ENCODE measurements at regions not wholly inside any gene's neighbourhood (a gene's known extent, or its start where the extent isn't known, plus 50 kb on each side); places are given as distances from the start of the nearest gene placed in this dataset.
"Not testable (repeated sequence)": the region's sequence is repeated elsewhere in the genome, so short reads cannot be mapped to it uniquely, and the experiment has no call there.

GRCh38 chr2:14072338-14072737 is 560.2 kb upstream of the LRATD1 start:
- H3K36me3 Mint-ChIP-seq: no peaks in the 10 kb centered on the region
- ATAC-seq (ENCODE audit: low read depth): no peak
- no peaks in the 10 kb centered on the region for H3K9me3 Mint-ChIP-seq
- no peaks in the 10 kb centered on the region for H3K4me1 Mint-ChIP-seq
- POLR2A ChIA-PET: no interaction called here
- no peak overlapping the region for H3K4me3 Mint-ChIP-seq
- no peak overlapping the region for H3K27ac Mint-ChIP-seq
- no peaks in the 10 kb centered on the region for H3K27me3 Mint-ChIP-seq
- DNase-seq: no peak

DNA sequence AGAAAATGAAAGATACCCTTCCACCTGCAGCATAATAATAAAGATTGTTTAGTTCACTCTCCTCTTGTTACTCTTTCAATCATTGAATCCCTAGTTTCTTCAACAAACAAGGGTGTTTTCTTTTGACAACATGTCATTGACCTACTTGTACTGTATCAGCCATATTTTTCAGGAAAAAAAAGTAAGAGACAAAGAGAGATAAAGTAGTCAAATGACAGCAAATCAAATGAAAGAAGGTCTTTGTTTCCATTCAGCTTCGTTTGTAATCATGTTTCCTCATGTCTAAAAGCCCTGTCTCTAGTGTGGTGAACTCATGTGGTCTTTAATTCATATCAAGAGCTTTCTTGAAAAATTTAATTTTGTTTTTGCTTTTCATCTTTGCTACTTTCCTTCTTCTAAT is 557.8 kb upstream of the LRATD1 start:
- Mint-ChIP-seq H3K27me3 (no peaks in the 10 kb centered on the region), H3K9me3 (no peaks in the 10 kb centered on the region), H3K36me3 (no peaks in the 10 kb centered on the region), H3K4me1 (no peaks in the 10 kb centered on the region), H3K4me3 (no peak overlapping the region), H3K27ac (no peak overlapping the region)
- no peak for DNase-seq
- POLR2A ChIA-PET: no interaction called here
- ATAC-seq (ENCODE audit: low read depth): no peak

DNA sequence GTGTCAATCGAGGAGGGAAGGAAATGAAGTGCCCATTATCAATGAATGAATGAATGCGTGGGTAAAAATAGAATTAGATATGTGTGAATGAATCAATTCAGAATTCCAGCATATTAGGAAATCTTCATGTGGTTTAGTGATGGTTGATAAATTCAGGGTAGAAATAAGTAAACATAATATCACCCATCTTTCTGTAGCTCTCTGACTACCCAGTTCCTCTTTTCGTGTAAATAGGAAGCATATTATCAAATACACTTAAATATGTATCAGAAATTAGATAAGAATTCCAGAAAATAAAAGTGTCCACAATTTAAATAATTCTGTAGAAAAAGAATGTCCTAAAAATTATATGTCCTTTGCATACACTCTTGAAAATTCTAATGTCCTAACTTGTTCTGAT is 552.9 kb upstream of the LRATD1 start:
- H3K36me3 Mint-ChIP-seq: no peaks in the 10 kb centered on the region
- H3K4me3 Mint-ChIP-seq: no peak overlapping the region
- H3K9me3 Mint-ChIP-seq: no peaks in the 10 kb centered on the region
- H3K4me1 Mint-ChIP-seq: no peaks in the 10 kb centered on the region
- DNase-seq (no peak), ATAC-seq (ENCODE audit: low read depth) (no peak)
- no peaks in the 10 kb centered on the region for H3K27me3 Mint-ChIP-seq
- POLR2A ChIA-PET: no interaction called here
- no peak overlapping the region for H3K27ac Mint-ChIP-seq

- Mint-ChIP-seq H3K4me1 (no peaks in the 10 kb centered on the region), H3K27me3 (no peaks in the 10 kb centered on the region), H3K9me3 (peaks cover 3% of the 10 kb centered on the region), H3K36me3 (no peaks in the 10 kb centered on the region), H3K27ac (no peak overlapping the region), H3K4me3 (no peak overlapping the region)
- DNase-seq (no peak), ATAC-seq (ENCODE audit: low read depth) (no peak)
- POLR2A ChIA-PET: no interaction called here
Observed at GRCh38 chr2:14081521-14081920, 551.0 kb upstream of the LRATD1 start.

DNA sequence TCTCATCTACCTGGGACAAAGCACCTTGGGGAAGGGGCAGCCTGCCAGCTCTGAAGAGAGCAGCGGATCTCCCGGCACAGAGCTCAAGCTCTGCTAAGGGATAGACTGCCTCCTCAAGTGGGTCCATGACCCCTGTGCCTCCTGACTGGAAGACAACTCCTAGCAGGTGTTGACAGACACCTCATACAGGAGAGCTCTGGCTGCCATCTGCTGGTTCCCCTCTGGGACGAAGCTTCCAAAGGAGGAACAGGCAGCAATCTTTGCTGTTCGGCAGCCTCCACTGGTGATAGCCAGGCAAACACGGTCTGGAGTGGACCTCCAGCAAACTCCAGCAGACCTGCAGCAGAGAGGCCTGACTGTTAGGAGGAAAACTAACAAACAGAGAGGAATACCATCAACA is 549.9 kb upstream of the LRATD1 start:
- Mint-ChIP-seq H3K9me3 (peaks cover 3% of the 10 kb centered on the region), H3K4me3 (no peak overlapping the region), H3K27me3 (no peaks in the 10 kb centered on the region), H3K36me3 (no peaks in the 10 kb centered on the region), H3K27ac (no peak overlapping the region), H3K4me1 (no peaks in the 10 kb centered on the region)
- POLR2A ChIA-PET: no interaction called here
- ATAC-seq (ENCODE audit: low read depth) (no peak), DNase-seq (no peak)

GRCh38 chr2:14094592-14094991 is 537.9 kb upstream of the LRATD1 start:
- no peaks in the 10 kb centered on the region for H3K4me1 Mint-ChIP-seq
- H3K9me3 Mint-ChIP-seq: peaks cover 7% of the 10 kb centered on the region
- H3K27me3 Mint-ChIP-seq: no peaks in the 10 kb centered on the region
- no peaks in the 10 kb centered on the region for H3K36me3 Mint-ChIP-seq
- POLR2A ChIA-PET: no interaction called here
- DNase-seq (no peak), ATAC-seq (ENCODE audit: low read depth) (no peak)
- no peak overlapping the region for H3K4me3 Mint-ChIP-seq
- H3K27ac Mint-ChIP-seq: no peak overlapping the region

DNA sequence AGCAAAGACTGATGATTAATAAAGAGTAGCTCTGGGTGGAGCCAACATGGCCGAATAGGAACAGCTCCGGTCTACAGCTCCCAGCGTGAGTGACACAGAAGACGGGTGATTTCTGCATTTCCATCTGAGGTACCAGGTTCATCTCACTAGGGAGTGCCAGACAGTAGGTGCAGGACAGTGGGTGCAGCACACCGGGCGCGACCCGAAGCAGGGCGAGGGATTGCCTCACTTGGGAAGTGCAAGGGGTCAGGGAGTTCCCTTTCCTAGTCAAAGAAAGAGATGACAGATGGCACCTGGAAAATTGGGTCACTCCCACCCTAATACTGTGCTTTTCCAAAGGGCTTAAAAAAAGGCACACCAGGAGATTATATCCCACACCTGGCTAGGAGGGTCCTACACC is 533.4 kb upstream of the LRATD1 start:
- H3K4me1 Mint-ChIP-seq; H3K4me3 Mint-ChIP-seq; H3K36me3 Mint-ChIP-seq; DNase-seq; ATAC-seq (ENCODE audit: low read depth); H3K27ac Mint-ChIP-seq; H3K27me3 Mint-ChIP-seq; POLR2A ChIA-PET: not testable (repeated sequence)
- H3K9me3 Mint-ChIP-seq: peaks cover 11% of the 10 kb centered on the region

DNA sequence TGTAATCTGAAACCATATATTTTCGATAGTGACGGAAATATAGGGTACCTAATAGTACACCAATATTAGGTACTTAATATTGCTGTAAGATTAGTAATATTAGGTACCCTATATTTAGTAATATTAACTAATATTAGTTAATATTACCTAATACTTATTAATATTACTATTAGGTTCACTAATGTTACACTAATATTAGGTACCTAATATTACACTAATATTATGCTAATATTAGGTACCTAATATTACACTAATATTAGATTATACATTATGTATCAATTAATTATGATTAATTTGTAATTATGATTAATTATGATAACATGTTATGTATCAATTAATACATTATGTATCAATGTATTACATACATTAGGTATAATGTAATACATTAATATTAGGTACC is 518.2 kb upstream of the LRATD1 start:
- H3K36me3 Mint-ChIP-seq: no peaks in the 10 kb centered on the region
- H3K4me3 Mint-ChIP-seq: no peak overlapping the region
- POLR2A ChIA-PET: no interaction called here
- DNase-seq (no peak), ATAC-seq (ENCODE audit: low read depth) (no peak)
- H3K9me3 Mint-ChIP-seq: peaks cover 2% of the 10 kb centered on the region
- H3K4me1 Mint-ChIP-seq: no peaks in the 10 kb centered on the region
- no peaks in the 10 kb centered on the region for H3K27me3 Mint-ChIP-seq
- no peak overlapping the region for H3K27ac Mint-ChIP-seq

GRCh38 chr2:14120376-14120775 is 512.1 kb upstream of the LRATD1 start:
- H3K4me1 Mint-ChIP-seq: no peaks in the 10 kb centered on the region
- no peak overlapping the region for H3K27ac Mint-ChIP-seq
- ATAC-seq (ENCODE audit: low read depth) (no peak), DNase-seq (no peak)
- H3K9me3 Mint-ChIP-seq: peaks cover 4% of the 10 kb centered on the region
- H3K27me3 Mint-ChIP-seq: no peaks in the 10 kb centered on the region
- POLR2A ChIA-PET: no interaction called here
- no peak overlapping the region for H3K4me3 Mint-ChIP-seq
- H3K36me3 Mint-ChIP-seq: no peaks in the 10 kb centered on the region

- no peaks in the 10 kb centered on the region for H3K27me3 Mint-ChIP-seq
- no peak for DNase-seq
- no peaks in the 10 kb centered on the region for H3K4me1 Mint-ChIP-seq
- no peak overlapping the region for H3K4me3 Mint-ChIP-seq
- ATAC-seq (ENCODE audit: low read depth): no peak
- peaks cover 7% of the 10 kb centered on the region for H3K9me3 Mint-ChIP-seq
- no peaks in the 10 kb centered on the region for H3K36me3 Mint-ChIP-seq
- no peak overlapping the region for H3K27ac Mint-ChIP-seq
- POLR2A ChIA-PET: no interaction called here
Observed at GRCh38 chr2:14123436-14124103, 508.9 kb upstream of the LRATD1 start.

GRCh38 chr2:14125624-14126293 is 506.8 kb upstream of the LRATD1 start:
- POLR2A ChIA-PET: no interaction called here
- ATAC-seq (ENCODE audit: low read depth) (no peak), DNase-seq (no peak)
- H3K9me3 Mint-ChIP-seq: peaks cover 7% of the 10 kb centered on the region
- no peaks in the 10 kb centered on the region for H3K36me3 Mint-ChIP-seq
- H3K27me3 Mint-ChIP-seq: no peaks in the 10 kb centered on the region
- no peaks in the 10 kb centered on the region for H3K4me1 Mint-ChIP-seq
- no peak overlapping the region for H3K27ac Mint-ChIP-seq
- no peak overlapping the region for H3K4me3 Mint-ChIP-seq

DNA sequence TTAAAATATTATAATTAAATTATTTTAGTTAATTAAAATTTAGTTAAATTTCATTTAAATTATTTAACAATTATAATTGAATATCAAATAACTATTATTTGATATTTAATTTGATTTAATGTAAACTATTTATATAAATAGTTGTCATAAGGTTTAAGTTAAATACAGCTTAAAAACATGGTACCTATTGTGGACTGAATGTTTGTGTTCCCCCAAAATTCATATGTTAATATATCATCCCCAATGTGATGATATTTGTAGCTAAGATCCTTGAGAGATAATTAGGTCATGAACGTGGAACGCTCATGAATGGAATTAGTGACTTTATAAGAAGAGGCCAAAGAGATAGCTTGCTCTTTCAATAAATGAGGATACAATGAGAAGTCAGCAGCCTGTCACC is 505.7 kb upstream of the LRATD1 start:
- H3K4me3 Mint-ChIP-seq: no peak overlapping the region
- ATAC-seq (ENCODE audit: low read depth) (no peak), DNase-seq (no peak)
- H3K36me3 Mint-ChIP-seq: no peaks in the 10 kb centered on the region
- POLR2A ChIA-PET: no interaction called here
- no peaks in the 10 kb centered on the region for H3K27me3 Mint-ChIP-seq
- H3K4me1 Mint-ChIP-seq: no peaks in the 10 kb centered on the region
- H3K9me3 Mint-ChIP-seq: peaks cover 7% of the 10 kb centered on the region
- no peak overlapping the region for H3K27ac Mint-ChIP-seq

DNA sequence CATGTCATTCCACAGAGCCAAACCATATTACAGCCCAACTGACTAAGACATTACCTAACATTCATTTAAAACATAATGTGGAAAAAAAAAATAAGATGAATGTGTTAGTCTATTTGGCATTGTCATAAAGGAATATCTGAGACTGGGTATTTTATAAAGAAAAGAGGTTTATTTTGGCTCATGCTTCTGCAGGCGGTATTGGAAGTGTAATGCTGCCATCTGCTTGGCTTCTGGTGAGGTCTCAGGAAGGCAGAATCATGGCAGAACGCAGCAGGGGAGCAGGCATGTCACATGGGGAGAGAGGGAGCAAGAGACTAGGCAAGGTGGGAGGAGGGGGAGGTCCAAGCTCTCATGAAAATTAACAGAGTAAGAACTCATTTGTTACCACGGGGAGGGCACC is 504.8 kb upstream of the LRATD1 start:
- H3K4me1 Mint-ChIP-seq: no peaks in the 10 kb centered on the region
- POLR2A ChIA-PET: no interaction called here
- H3K27me3 Mint-ChIP-seq: no peaks in the 10 kb centered on the region
- H3K9me3 Mint-ChIP-seq: peaks cover 10% of the 10 kb centered on the region
- ATAC-seq (ENCODE audit: low read depth): no peak
- H3K4me3 Mint-ChIP-seq: no peak overlapping the region
- DNase-seq: no peak
- H3K27ac Mint-ChIP-seq: no peak overlapping the region
- no peaks in the 10 kb centered on the region for H3K36me3 Mint-ChIP-seq

DNA sequence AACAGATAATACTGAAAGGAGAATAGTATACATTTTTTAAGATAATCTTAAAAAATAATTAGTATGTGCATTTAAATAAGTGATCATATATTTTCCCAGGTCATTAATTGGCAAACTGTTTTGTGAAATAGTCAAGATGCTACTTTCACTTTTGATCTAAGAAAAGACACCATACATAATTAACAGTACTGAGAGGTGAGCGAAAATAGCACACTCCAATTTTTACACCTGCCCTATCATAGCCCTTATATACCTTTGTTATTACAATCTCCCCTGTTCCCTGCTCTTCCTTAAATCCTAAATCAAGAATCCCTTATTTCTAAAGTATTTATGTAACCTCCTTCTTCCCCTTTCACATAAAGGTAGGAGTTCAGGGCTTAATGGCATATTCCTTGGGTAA is 500.1 kb upstream of the LRATD1 start:
- H3K4me3 Mint-ChIP-seq: no peak overlapping the region
- no peak overlapping the region for H3K27ac Mint-ChIP-seq
- H3K9me3 Mint-ChIP-seq: peaks cover 6% of the 10 kb centered on the region
- POLR2A ChIA-PET: no interaction called here
- ATAC-seq (ENCODE audit: low read depth) (no peak), DNase-seq (no peak)
- no peaks in the 10 kb centered on the region for H3K36me3 Mint-ChIP-seq
- no peaks in the 10 kb centered on the region for H3K4me1 Mint-ChIP-seq
- no peaks in the 10 kb centered on the region for H3K27me3 Mint-ChIP-seq

- no peaks in the 10 kb centered on the region for H3K27me3 Mint-ChIP-seq
- POLR2A ChIA-PET: no interaction called here
- H3K9me3 Mint-ChIP-seq: peaks cover 6% of the 10 kb centered on the region
- no peak overlapping the region for H3K4me3 Mint-ChIP-seq
- H3K36me3 Mint-ChIP-seq: no peaks in the 10 kb centered on the region
- H3K4me1 Mint-ChIP-seq: no peaks in the 10 kb centered on the region
- H3K27ac Mint-ChIP-seq: no peak overlapping the region
- no peak for DNase-seq
- ATAC-seq (ENCODE audit: low read depth): no peak
Observed at GRCh38 chr2:14134771-14135170, 497.7 kb upstream of the LRATD1 start.
